OCI-LY7 (cell line): ENCODE measurements at regions not wholly inside any gene's neighbourhood (a gene's known extent, or its start where the extent isn't known, plus 50 kb on each side); places are given as distances from the start of the nearest gene placed in this dataset.

ENCODE experiments used
- BruUV-seq: library from RNA; stranded (reverse); fragments of 400-500 nt; replicated peaks from 2 replicates; lab custom pipeline; 2021; lab: Mats Ljungman, UMichigan
- CTCF ChIA-PET: fragments of 300-600 bp; sonication (Branson Sonifier 250); formaldehyde crosslinking; loops from one replicate; lab custom pipeline; 2022; ENCODE audit warnings: antibody characterized with exemption; ENCODE audit not compliant: unreplicated experiment; lab: Charles Lee
- POLR2A ChIA-PET: fragments of 300-600 bp; sonication (Branson Sonifier 250); formaldehyde crosslinking; loops from one replicate; lab custom pipeline; 2022; ENCODE audit warnings: antibody characterized with exemption; lab: Charles Lee
- DNase-seq: peaks from one replicate; pipeline ENCODE4 v3.0.0-alpha.2; 2015; ENCODE audit warnings: low spot score
- H2AFZ ChIP-seq: fragments of 200-600 bp; sonication (generic), shearing (Covaris generic); 2 replicates; pipeline ENCODE4 v1.6.1; 2014; ENCODE audit warnings: mild to moderate bottlenecking, antibody characterized with exemption, low read length, moderate library complexity
- H3K27ac ChIP-seq: fragments of 200-600 bp; sonication (generic); 2 replicates; pipeline ENCODE4 v1.5.1; 2014; ENCODE audit warnings: mixed run types, low read depth, mild to moderate bottlenecking, moderate library complexity, low read length, inconsistent platforms; ENCODE audit not compliant: poor library complexity, severe bottlenecking
- H3K36me3 ChIP-seq: fragments of 200-600 bp; sonication (generic); 2 replicates; pipeline ENCODE4 v1.6.1; 2014; ENCODE audit warnings: mild to moderate bottlenecking, antibody characterized with exemption, low read length, moderate library complexity, mixed read lengths; ENCODE audit not compliant: insufficient read depth
- H3K4me1 ChIP-seq: fragments of 200-600 bp; sonication (generic); 2 replicates; pipeline ENCODE4 v1.5.1; 2014; ENCODE audit warnings: mild to moderate bottlenecking, low read length; ENCODE audit not compliant: insufficient read depth, poor library complexity, severe bottlenecking
- H3K4me2 ChIP-seq: fragments of 200-600 bp; sonication (generic); 2 replicates; pipeline ENCODE4 v1.6.1; 2014; ENCODE audit warnings: mild to moderate bottlenecking, low read length
- H3K4me3 ChIP-seq: fragments of 200-600 bp; sonication (generic); 2 replicates; pipeline ENCODE4 v1.5.1; 2014; ENCODE audit warnings: mild to moderate bottlenecking, low read depth, low read length; ENCODE audit not compliant: poor library complexity, severe bottlenecking
- H3K79me2 ChIP-seq: fragments of 200-600 bp; sonication (generic); 2 replicates; pipeline ENCODE4 v1.6.1; 2016; ENCODE audit warnings: low read depth, mild to moderate bottlenecking, low read length, moderate library complexity, mixed read lengths; ENCODE audit not compliant: insufficient read depth
- H3K9me2 ChIP-seq: fragments of 200-600 bp; sonication (generic); 2 replicates; pipeline ENCODE4 v1.6.1; 2016; ENCODE audit warnings: mild to moderate bottlenecking, low read length, mixed read lengths; ENCODE audit not compliant: insufficient read depth
- H3K9me3 ChIP-seq: fragments of 200-600 bp; sonication (generic); 2 replicates; pipeline ENCODE4 v1.6.1; 2014; ENCODE audit warnings: mild to moderate bottlenecking, mixed run types, low read length, mixed read lengths
- H4K20me1 ChIP-seq: fragments of 200-600 bp; sonication (generic); 2 replicates; pipeline ENCODE4 v1.6.1; 2014; ENCODE audit warnings: mild to moderate bottlenecking, antibody characterized with exemption, low read length, moderate library complexity, mixed read lengths; ENCODE audit not compliant: insufficient read depth
- EZH2phosphoT487 ChIP-seq: fragments of 200-600 bp; sonication (generic); IDR thresholded peaks from 2 replicates; pipeline ENCODE4 v1.6.1; 2018; ENCODE audit warnings: low read depth, borderline replicate concordance, mild to moderate bottlenecking, mixed run types, antibody characterized with exemption, low read length, moderate library complexity, mixed read lengths
- intact Hi-C: fragments of 100-400 bp; cut with micrococcal nuclease; formaldehyde crosslinking; loops from one replicate; pipeline ENCODE4 v1.10.0; 2022; ENCODE audit not compliant: unreplicated experiment
- TF ChIP-seq, protein P1 (sequence below): fragments of 200-600 bp; sonication (generic); conservative IDR thresholded peaks from 2 replicates; pipeline ENCODE4 v1.5.1; 2014; ENCODE audit warnings: mild to moderate bottlenecking, antibody characterized with exemption, low read length, moderate library complexity, mixed read lengths

DNA sequence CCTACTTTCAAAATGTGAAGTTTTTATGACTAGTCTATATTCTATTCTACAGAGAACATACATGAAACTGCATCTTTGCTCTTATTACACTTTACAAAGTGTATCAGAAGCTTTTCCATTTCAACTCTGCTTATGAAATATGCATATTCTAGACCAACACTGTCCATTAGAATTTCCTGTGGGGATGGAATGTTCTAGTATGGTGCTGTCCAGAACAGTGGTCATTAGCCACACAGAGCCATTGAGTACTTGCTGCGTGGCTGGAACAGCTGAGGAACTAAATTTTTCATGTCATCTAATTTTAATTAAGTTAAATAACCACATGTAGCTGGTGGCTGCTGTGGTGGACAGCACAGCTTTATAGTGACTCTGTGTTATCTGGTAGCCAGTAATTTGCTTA is 105.9 kb upstream of the PDE10A start:
- CTCF ChIA-PET = no interaction called here
- Histone ChIP-seq H3K27ac (no peak overlapping the region), H3K79me2 (no peaks in the 10 kb centered on the region), H3K9me2 (no peaks in the 10 kb centered on the region), H3K9me3 (no peaks in the 10 kb centered on the region), H3K4me2 (no peak overlapping the region), H2AFZ (no peak overlapping the region), H3K36me3 (no peaks in the 10 kb centered on the region), H3K4me1 (no peaks in the 10 kb centered on the region), H3K4me3 (no peak overlapping the region), H4K20me1 (no peaks in the 10 kb centered on the region)
- POLR2A ChIA-PET = no interaction called here
- no TSS peak for BruUV-seq
- TF ChIP-seq, protein P1, sequence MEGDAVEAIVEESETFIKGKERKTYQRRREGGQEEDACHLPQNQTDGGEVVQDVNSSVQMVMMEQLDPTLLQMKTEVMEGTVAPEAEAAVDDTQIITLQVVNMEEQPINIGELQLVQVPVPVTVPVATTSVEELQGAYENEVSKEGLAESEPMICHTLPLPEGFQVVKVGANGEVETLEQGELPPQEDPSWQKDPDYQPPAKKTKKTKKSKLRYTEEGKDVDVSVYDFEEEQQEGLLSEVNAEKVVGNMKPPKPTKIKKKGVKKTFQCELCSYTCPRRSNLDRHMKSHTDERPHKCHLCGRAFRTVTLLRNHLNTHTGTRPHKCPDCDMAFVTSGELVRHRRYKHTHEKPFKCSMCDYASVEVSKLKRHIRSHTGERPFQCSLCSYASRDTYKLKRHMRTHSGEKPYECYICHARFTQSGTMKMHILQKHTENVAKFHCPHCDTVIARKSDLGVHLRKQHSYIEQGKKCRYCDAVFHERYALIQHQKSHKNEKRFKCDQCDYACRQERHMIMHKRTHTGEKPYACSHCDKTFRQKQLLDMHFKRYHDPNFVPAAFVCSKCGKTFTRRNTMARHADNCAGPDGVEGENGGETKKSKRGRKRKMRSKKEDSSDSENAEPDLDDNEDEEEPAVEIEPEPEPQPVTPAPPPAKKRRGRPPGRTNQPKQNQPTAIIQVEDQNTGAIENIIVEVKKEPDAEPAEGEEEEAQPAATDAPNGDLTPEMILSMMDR = no peak
- TF ChIP-seq EZH2phosphoT487 = no peak
- intact Hi-C loops = no loop called here
- no peak for DNase-seq

DNA sequence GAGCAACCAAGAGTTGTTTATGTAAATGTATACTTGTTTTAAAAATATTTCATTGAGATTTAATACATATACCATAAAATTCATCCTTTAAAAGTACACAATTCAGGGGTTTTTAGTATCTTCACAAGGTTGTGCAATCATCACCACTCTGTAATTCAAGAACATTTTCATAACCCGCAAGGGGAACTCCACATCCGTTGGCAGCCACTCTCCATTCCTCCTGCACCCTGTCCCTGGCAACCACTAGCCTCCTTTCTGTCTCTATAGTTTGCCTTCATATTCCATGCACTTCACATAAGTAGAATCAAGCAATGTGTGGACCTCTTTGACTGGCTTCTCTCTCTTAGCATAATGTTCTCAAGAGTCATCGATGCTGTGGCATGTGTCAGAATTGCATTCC is 104.2 kb upstream of the PDE10A start:
- Histone ChIP-seq H3K4me3 (no peak overlapping the region), H4K20me1 (no peaks in the 10 kb centered on the region), H3K4me2 (no peak overlapping the region), H3K27ac (no peak overlapping the region), H2AFZ (no peak overlapping the region), H3K4me1 (no peaks in the 10 kb centered on the region), H3K36me3 (no peaks in the 10 kb centered on the region), H3K9me2 (no peaks in the 10 kb centered on the region), H3K79me2 (no peaks in the 10 kb centered on the region), H3K9me3 (no peaks in the 10 kb centered on the region)
- intact Hi-C loops = no loop called here
- ChIA-PET POLR2A (no interaction called here), CTCF (no interaction called here)
- no peak for DNase-seq
- TF ChIP-seq, protein P1 = no peak
- TF ChIP-seq EZH2phosphoT487 = no peak
- BruUV-seq = no TSS peak

DNA sequence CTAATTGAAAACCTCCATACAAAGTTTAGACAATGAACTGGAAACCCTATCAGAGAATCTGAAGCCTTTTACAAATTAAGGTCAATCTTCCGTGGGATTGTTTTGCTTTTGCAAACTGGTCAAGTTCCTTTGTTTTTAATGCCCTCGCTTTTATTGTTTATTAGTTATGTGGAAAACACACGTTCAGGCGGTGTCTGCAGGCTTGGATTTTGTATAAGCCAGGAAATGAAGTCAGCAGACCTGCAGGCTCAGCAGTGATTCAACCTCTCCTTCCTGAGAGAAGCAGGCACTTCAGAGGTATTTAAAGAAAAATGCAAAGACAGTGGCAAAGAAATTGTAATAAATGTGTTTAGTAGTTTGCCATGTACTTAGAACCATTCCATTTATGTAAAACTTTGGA is 103.4 kb upstream of the PDE10A start:
- Histone ChIP-seq H3K4me1 (no peaks in the 10 kb centered on the region), H3K36me3 (no peaks in the 10 kb centered on the region), H3K9me2 (no peaks in the 10 kb centered on the region), H4K20me1 (no peaks in the 10 kb centered on the region), H3K4me2 (no peak overlapping the region), H3K4me3 (no peak overlapping the region), H3K27ac (no peak overlapping the region), H3K79me2 (no peaks in the 10 kb centered on the region), H2AFZ (no peak overlapping the region), H3K9me3 (no peaks in the 10 kb centered on the region)
- DNase-seq = no peak
- TF ChIP-seq, protein P1 = no peak
- TF ChIP-seq EZH2phosphoT487 = no peak
- ChIA-PET CTCF (no interaction called here), POLR2A (interaction anchor here (0.7 kb wide), 1 partner anchor 146 kb away, joined by 3 read pairs; no protein-coding TSS in a partner anchor)
- no TSS peak for BruUV-seq
- intact Hi-C loops = no loop called here
